HL-60/S4 (cell line): ENCODE measurements at regions not wholly inside any gene's neighbourhood (a gene's known extent, or its start where the extent isn't known, plus 50 kb on each side); places are given as distances from the start of the nearest gene placed in this dataset.
"Not testable (repeated sequence)": the region's sequence is repeated elsewhere in the genome, so short reads cannot be mapped to it uniquely, and the experiment has no call there.

ENCODE experiments used
- in situ Hi-C: fragments of 300-500 bp; cut with MboI; formaldehyde crosslinking; loops from 2 replicates; pipeline ENCODE4 v1.14.3; 2022; ENCODE audit warnings: low sequenced_read_pairs

DNA sequence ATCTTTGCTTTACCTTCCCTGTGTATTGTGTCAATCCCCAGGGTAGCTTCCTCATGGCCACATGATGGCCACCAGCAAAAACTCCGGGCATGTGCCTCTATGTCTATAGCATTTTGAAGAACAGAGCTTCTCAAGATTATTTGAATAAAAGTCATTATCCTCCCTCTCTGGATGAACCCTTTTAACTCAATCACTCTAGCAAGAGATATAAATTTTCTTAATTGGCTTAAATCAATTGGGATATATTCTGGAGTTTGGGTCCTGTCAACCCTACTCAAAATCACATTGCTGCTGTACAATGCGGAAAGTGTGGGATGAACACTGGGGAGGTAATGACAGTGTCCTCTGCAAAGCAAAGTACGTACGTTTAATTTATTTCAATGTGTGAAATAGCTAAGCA lies 370.6 kb upstream of the LRRC3B start:
- in situ Hi-C loops: no loop called here

DNA sequence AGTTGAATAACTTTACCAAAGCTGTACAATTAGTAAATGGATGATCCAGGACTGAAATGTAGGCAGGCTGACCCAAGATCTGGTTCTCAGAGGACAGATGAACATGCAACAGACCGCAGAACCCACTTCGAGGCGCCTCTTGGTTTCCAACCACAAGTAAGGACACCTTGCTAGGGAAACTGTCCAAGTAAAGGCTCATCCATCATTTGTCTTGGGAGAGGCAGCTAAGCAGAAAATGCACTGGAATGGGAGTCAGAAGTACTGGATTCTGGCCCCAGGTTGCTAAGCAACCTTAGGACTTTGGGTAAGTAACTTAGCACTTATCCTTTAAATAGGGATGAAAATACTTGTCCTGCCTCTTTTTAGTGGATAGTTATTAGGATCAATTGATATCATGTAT lies 366.3 kb upstream of the LRRC3B start:
- in situ Hi-C loops: no loop called here

- in situ Hi-C loops: no loop called here
These were observed 363.4 kb upstream of the LRRC3B start for GRCh38 chr3:26259176-26259575.

DNA sequence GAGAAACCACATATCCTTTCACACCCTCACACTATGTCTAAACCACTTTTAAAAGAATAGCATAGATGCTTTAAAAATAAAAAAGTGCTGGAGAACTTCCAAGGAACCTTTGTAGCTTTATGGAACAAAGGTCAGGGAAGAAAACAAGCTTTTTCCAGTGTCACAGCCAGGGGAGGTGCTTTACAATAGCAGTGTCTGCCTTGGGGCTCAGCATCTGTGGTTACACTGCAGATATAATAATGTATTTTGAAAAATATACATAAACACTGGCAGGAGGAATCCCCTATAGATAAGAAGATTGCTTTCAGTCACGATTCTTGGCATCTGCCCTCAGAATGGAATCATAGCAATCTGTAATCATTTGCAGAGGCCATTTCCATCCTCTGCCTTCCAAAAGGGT lies 362.4 kb upstream of the LRRC3B start:
- in situ Hi-C loops: no loop called here

GRCh38 chr3:26264708-26265107 lies 357.9 kb upstream of the LRRC3B start:
- in situ Hi-C loops: no loop called here

DNA sequence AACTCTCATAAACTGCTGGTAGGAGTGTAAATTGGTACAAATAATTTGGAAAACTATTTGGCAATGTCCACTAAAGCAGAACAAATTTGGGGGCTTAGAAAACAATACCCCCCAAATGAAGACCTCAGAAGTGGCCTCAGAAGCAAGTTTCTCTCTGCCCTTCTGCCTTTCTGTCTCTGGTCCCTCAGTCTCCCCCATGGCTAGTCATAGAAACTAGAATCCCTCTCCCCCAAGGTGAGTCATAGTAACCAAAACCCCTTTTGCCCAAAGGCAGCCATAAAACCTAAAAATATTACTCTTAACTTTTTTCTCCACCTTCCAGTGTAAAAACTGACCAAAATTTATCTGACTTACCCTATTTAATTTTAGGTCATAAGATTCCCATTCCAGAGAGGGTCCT lies 350.7 kb upstream of the LRRC3B start:
- in situ Hi-C loops: no loop called here

GRCh38 chr3:26273196-26273595 lies 349.4 kb upstream of the LRRC3B start:
- in situ Hi-C loops: no loop called here

- in situ Hi-C loops: no loop called here
These were observed 343.5 kb upstream of the LRRC3B start for GRCh38 chr3:26279091-26279490.

GRCh38 chr3:26280517-26280916 lies 342.1 kb upstream of the LRRC3B start:
- in situ Hi-C loops: no loop called here

DNA sequence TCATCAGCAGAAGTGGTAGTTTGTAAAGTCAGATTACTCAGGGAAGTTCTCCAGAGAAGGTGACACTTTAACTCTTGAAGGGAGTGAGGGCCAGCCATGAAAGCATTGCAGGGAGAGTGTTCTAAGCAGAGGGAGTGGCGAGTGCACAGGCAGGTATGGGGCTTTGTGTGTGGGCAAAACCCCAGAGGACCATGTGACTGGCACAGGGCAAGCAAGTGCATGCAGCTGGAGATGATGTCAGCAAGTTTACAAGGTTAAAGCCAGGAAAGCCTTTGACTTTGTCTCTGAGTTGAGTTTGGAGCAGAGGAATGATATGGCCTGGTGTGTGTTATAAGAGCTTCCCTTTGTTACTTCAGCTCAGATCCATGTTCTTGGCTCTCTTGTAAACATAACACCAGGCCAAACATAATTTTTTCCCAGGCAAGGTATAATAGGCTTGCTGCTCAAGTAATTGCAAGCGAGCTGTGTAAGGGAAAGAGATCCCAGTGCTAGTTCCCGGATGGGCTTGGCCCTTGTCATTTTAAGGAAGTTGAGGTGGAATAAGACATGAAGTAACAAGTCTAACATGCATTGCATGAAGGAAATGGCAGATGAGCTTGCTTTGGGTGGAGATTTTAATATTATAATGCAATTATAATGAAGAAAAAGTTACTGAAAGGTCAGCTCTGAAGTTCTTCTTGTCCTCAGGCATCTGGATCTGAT lies 341.1 kb upstream of the LRRC3B start:
- in situ Hi-C loops: no loop called here

DNA sequence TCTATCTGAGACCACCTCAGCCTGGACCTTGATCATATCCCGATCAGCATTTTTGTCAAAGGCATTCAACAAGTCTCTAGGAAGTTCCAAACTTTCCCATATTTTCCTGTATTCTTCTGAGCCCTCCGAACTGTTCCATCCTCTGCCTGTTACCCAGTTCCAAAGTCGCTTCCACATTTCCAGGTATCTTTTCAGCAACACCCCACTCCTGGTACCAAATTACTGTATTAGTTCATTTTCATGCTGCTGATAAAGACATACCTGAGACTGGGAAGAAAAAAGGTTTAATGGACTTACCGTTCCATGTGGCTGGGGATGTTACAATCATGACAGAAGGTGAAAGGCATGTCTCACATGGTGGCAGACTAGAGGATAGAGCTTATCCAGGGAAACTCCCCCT lies 338.1 kb upstream of the LRRC3B start:
- in situ Hi-C loops: not testable (repeated sequence)

GRCh38 chr3:26291840-26292239 lies 330.7 kb upstream of the LRRC3B start:
- in situ Hi-C loops: no loop called here

GRCh38 chr3:26292780-26293179 lies 329.8 kb upstream of the LRRC3B start:
- in situ Hi-C loops: no loop called here

- in situ Hi-C loops: no loop called here
These were observed 329.2 kb upstream of the LRRC3B start for GRCh38 chr3:26293329-26293844.

- in situ Hi-C loops: no loop called here
These were observed 315.4 kb upstream of the LRRC3B start for GRCh38 chr3:26307192-26307591.

DNA sequence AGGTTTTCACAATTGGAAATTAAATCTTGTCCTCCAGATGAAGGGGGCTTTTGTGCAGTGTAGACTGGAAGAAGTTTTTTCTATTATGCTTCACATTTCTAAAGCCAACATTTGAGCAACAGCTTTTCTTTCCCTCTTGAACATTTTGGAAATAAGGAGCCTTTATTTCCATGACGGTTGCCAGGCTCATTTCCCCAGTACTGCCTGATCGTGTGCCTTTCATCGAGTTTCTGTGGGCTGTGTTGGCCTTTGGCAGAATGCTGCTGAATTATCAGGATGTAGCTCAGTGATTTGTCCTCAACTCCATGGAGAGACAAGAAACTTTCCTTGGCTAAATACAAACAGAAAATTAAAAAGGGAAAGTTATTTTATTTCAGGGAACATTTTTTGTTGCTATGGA lies 314.8 kb upstream of the LRRC3B start:
- in situ Hi-C loops: no loop called here

GRCh38 chr3:26308454-26308853 lies 314.1 kb upstream of the LRRC3B start:
- in situ Hi-C loops: no loop called here

GRCh38 chr3:26309536-26309935 lies 313.0 kb upstream of the LRRC3B start:
- in situ Hi-C loops: not testable (repeated sequence)

DNA sequence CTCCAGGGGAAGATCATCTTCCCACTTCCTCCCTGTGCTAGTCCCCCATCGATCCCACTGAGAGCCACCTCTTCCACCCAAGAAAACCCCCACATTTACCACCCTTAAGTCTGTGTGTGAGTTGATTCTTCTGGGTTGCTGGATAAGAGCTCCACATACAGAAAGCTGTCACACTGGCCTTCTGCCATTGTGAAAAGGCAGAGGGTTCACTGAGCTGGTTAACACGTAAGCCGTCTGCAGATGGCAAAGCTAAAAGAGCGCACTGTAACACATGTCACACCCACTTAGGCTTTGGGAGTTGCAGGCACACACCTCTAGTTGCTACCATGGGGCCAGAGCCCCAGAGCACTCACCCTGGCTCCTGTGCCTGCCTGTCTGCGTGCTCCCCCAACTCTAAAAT lies 309.8 kb upstream of the LRRC3B start:
- in situ Hi-C loops: no loop called here

- in situ Hi-C loops: no loop called here
These were observed 306.1 kb upstream of the LRRC3B start for GRCh38 chr3:26316472-26316871.

DNA sequence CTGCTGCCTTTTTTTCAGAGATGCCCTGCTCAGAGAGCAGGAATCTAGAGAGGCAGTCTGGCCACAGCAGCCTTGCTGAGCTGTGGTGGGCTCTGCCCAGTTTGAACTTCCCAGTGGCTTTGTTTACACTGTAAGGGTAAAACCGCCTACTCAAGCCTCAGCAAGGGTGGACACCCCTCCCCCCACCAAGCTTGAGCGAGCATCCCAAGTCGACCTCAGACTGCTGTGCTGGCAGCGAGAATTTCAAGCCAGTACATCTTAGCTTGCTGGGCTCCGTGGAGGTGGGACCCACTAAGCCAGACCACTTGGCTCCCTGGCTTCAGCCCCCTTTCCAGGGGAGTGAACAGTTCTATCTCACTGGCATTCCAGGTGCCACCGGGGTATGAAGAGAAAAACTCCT lies 298.8 kb upstream of the LRRC3B start:
- in situ Hi-C loops: not testable (repeated sequence)

DNA sequence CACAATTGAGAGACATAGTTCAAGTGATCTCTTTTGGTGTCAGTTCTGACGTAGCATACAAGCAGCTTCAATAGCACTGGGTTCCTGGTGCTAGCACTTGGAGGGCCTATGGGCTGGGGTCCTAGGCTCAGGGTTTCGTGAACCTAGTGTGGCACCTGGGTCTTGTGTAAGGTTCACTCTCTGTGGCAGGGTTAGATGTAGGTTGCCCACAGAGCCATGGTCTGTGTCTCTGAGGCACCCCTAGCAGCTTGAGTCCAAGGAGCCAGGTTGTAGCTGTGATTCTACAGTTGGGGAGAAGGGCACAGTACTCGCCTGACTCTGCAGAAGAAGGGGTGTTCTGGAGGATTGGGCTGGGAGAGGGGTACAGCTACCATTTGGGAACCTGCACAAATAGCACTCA lies 282.6 kb upstream of the LRRC3B start:
- in situ Hi-C loops: no loop called here

- in situ Hi-C loops: no loop called here
These were observed 278.9 kb upstream of the LRRC3B start for GRCh38 chr3:26343647-26344046.
